ENCODE measurements at regions not wholly inside any gene's neighbourhood (a gene's known extent, or its start where the extent isn't known, plus 50 kb on each side); places are given as distances from the start of the nearest gene placed in this dataset.

DNA sequence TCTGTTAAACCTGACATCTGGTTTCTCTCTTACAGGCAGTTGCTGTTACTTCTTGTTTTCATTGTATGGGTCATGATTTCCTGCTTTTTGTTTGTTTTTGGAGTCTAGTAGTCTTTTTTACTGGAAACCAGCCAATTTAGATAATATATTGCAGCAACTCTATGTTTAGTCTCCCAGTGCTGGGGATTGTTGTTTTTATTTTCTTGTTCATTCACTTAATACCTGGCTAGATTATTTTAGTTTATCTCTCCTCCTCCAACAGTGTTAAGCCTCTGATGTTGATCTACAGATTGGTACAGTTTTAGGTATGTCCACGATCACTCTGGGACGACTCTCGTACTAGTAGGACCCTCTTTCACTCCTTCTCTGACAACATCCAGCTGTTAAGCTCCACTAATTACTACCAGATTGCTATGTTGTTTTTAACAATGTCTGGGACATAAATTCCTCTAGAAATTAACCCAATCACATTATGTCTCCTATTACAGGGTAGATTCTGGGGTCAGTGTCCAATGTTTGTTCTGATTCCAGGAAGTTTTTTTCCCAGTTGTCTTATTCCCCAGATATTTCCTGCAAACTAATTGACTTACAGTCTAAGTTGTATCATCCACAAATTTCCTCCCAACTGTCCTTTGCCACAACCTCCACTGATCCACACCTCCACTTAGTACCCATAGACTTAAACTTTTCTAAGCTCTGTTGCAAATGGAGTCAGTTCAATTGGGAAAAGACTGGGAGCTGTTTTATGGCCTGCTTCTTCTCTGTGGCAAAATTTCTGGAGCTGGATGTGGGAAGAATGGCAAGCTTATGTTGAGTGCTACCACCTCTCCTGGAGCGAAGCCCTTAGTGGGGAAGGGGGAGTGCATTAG, 1280.6 kb upstream of the CNTN5 start:
- no peak for TF ChIP-seq CTCF (IDR thresholded peaks at IDR 0.05)
- no peak for TF ChIP-seq POLR2A (IDR thresholded peaks at IDR 0.05)

Data from esophagus squamous epithelium (tissue), 4 donors.